ENCODE measurements at regions not wholly inside any gene's neighbourhood (a gene's known extent, or its start where the extent isn't known, plus 50 kb on each side); places are given as distances from the start of the nearest gene placed in this dataset.

DNA sequence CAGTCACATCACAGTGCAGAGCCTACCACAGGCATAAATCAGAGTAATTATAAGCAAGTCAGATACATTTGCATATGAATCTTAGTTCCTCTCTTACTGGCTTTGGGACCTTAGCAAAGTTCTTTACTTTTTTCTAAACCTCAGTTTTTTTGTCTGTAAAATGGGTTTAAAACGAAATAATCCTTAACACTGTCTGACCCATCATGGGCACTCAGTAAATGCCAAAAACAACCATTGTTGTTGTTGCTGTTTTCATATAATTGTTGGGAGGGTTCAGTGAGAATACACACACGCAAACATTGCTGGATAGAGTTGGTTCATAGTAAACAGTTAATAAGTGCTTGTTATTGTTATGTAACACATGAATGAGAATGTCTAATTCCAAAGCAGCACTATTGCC is 184.9 kb downstream of the BLID start:
- TF ChIP-seq RFX5 (IDR thresholded peaks at IDR 0.05; ENCODE audit: low read length) (no peak), RXRA (IDR thresholded peaks at IDR 0.05; ENCODE audit: borderline replicate concordance, low read depth) (no peak), SIN3A (IDR thresholded peaks at IDR 0.05; ENCODE audit: borderline replicate concordance, low read depth, low read length) (no peak)
- TF ChIP-seq, protein P1, sequence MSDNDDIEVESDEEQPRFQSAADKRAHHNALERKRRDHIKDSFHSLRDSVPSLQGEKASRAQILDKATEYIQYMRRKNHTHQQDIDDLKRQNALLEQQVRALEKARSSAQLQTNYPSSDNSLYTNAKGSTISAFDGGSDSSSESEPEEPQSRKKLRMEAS (IDR thresholded peaks at IDR 0.05; ENCODE audit: low read depth), result no peak
- TF ChIP-seq, protein P2, sequence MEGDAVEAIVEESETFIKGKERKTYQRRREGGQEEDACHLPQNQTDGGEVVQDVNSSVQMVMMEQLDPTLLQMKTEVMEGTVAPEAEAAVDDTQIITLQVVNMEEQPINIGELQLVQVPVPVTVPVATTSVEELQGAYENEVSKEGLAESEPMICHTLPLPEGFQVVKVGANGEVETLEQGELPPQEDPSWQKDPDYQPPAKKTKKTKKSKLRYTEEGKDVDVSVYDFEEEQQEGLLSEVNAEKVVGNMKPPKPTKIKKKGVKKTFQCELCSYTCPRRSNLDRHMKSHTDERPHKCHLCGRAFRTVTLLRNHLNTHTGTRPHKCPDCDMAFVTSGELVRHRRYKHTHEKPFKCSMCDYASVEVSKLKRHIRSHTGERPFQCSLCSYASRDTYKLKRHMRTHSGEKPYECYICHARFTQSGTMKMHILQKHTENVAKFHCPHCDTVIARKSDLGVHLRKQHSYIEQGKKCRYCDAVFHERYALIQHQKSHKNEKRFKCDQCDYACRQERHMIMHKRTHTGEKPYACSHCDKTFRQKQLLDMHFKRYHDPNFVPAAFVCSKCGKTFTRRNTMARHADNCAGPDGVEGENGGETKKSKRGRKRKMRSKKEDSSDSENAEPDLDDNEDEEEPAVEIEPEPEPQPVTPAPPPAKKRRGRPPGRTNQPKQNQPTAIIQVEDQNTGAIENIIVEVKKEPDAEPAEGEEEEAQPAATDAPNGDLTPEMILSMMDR (IDR thresholded peaks at IDR 0.05), result no peak
- TF ChIP-seq, protein P3, sequence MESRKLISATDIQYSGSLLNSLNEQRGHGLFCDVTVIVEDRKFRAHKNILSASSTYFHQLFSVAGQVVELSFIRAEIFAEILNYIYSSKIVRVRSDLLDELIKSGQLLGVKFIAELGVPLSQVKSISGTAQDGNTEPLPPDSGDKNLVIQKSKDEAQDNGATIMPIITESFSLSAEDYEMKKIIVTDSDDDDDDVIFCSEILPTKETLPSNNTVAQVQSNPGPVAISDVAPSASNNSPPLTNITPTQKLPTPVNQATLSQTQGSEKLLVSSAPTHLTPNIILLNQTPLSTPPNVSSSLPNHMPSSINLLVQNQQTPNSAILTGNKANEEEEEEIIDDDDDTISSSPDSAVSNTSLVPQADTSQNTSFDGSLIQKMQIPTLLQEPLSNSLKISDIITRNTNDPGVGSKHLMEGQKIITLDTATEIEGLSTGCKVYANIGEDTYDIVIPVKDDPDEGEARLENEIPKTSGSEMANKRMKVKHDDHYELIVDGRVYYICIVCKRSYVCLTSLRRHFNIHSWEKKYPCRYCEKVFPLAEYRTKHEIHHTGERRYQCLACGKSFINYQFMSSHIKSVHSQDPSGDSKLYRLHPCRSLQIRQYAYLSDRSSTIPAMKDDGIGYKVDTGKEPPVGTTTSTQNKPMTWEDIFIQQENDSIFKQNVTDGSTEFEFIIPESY (IDR thresholded peaks at IDR 0.05; ENCODE audit: borderline replicate concordance, low read depth), result no peak
